ENCODE measurements at regions not wholly inside any gene's neighbourhood (a gene's known extent, or its start where the extent isn't known, plus 50 kb on each side); places are given as distances from the start of the nearest gene placed in this dataset.
"Not testable (repeated sequence)": the region's sequence is repeated elsewhere in the genome, so short reads cannot be mapped to it uniquely, and the experiment has no call there.

- DNase-seq = not testable (repeated sequence)
These were observed 432.1 kb downstream of the ZNF536 start for GRCh38 chr19:30804333-30804732.

DNA sequence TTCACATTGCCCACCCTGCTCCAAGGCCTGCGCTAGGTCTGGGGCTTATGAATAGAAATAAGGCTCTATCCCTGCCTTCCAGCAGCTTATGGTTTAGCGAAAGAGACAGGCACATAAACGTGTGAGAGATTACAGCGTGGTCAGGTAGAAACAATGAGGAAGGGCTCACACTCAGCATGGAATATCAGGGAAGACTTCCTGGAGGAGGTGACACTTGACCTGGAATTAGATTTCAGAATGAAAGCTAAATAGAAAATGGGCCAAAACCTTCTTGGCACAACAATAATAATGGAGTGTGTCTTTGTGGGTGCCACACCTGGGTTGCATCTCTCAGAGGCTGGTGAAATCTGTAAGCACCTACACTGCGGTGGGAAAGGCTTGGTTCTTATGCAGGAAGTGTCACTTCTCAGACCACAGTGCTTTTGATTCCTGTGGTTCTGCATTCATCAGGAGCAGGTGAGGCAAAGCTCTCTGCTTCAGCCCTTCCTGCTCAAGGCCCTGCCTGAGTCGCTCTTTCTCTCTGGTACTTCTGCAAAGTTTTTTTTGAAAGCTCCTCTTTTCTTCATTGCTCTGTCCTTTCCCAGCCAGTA lies 430.3 kb downstream of the ZNF536 start:
- no peak for DNase-seq

GRCh38 chr19:30799865-30800755 lies 427.9 kb downstream of the ZNF536 start:
- DNase-seq = no peak

- DNase-seq = no peak
These were observed 423.5 kb downstream of the ZNF536 start for GRCh38 chr19:30795727-30796126.

- no peak for DNase-seq
These were observed 420.6 kb downstream of the ZNF536 start for GRCh38 chr19:30792561-30793505.

DNA sequence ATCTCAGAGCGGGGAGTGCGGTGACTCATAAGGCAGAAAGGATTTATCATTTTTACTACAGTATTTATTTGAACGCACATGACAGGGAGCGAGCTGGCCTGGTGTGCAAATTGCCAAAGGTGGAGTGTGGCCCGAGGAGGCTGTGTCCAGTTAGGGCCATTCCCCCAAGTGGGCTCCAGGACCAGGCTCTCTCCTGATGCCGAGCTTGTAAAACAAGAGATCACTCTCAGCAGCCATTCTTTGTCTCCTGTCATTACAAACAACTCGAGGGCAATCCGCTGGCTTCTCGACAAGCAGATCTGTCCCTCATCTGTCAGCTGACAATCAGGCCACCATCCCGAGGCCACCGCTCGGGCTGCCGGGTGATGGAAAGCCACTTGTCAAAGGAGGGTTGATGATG lies 418.9 kb downstream of the ZNF536 start:
- DNase-seq = no peak

- DNase-seq = no peak
These were observed 418.0 kb downstream of the ZNF536 start for GRCh38 chr19:30790056-30790680.

- no peak for DNase-seq
These were observed 416.1 kb downstream of the ZNF536 start for GRCh38 chr19:30788105-30788765.

DNA sequence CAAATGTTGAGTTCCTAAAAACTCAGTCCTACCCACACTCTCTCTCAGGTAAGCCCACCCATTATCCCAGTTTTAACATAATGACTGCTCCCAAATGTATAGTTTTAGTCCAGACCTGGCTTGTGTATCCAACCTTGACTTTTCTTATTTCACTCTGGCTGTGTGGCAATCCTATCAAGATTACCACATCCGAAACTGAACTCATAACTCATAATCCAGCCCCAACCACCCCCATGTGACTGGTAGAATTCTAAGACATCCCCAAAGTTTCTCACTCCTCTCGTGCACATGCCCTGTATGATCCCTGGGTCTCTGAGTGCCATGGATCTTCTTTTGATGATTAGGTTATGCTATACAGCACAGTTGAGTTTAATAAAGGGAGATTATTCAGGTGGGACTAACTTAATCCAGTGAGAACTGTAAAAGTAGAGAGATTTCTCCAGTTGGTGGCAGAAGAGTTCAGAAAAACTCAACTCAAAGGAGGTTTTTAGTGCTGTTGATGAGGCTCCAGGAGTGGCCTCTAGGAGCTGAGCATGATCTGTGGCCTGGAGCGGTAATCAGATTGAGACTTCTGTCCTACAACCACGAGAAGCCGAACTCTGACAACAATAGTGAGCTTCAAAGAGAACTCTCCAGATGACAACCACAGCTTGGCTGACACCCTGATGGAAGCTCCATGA lies 413.4 kb downstream of the ZNF536 start:
- DNase-seq = no peak

DNA sequence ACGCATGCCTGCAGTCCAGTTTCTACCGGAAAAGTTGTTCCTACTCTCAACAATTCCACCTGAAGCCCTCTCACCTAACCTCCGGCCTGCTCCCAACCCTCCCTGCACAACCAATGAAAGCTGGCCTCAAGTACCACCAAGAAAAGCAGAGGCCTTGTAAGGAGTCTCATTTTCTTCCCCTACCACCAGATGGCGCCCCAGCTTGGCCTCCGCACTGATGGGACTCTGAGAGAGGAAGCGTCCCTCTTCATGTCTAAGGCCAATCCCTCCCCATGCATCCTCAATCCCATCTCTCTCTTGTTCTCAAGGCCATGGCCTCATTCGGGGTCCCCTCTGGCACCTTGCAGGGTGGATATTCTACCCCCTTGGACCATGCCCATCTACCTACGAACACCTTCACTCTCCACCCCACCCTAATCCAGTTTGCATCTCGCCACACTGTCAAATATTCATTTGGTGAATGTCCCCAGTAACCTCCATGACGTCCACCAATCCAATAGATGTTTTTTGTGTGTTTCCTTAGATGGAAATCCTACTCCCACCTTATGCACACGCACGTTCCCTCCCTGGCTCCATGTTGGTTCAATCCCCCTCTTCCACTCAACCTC lies 412.8 kb downstream of the ZNF536 start:
- DNase-seq = no peak

- no peak for DNase-seq
These were observed 411.8 kb downstream of the ZNF536 start for GRCh38 chr19:30783936-30784335.

DNA sequence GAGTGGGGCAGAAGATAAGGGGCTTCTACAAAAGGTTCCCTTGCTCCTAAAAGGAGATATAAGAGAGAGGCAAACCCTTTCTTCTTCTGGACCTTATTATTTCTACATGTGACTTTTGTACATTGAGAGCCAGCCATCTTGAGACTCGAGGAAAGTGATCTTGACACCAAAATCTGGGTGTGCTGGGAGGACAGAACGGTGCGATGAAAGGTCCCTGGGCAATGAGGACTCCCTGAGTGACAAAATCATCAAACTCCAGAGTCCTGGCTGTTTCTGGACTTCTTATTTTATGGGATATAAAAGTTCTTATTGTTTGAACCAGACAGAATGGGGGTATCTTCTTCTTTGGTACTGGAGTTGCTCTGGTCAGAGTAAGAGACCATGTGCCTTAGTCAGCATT lies 411.0 kb downstream of the ZNF536 start:
- no peak for DNase-seq

DNA sequence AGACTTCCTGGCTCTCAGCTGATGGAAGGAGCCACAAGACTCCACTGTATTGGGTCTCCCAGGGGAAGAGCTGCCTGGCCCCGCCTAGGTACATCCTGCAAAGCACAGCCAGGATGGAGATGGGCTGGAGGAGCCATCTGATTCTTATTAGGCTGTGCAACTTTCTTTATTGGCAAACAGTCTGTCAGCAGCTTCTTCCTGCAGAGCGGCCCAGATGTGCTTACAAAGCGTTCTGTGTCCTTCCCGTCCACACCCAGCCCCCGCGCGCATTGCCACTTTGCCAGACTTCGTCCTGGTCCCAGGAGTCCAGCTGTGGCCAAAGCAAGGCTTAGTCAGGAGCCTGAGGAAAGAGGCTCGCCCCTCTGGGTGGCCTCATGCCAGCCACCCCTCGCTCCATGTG lies 409.3 kb downstream of the ZNF536 start:
- no peak for DNase-seq

- DNase-seq = no peak
These were observed 408.9 kb downstream of the ZNF536 start for GRCh38 chr19:30781047-30781446.

DNA sequence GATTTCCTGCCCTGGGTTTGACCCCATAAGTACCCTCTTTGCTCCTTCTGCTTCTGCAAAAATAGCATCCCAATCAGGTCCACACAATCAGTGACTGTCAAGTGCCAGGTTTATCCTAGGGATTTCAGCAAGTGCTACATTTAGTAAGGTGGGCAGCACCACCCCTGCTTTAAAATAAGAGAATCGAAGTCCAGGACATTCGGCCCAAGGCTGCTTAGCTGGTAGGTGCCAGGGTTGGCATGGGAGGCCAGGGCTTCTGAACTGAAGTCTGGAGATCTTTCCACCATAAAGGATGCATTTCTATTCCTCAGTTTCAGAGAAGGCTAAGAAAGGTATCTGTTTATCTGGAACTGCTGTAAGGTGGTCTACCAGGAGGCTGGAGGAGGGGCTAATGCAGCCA lies 408.3 kb downstream of the ZNF536 start:
- DNase-seq = no peak

- no peak for DNase-seq
These were observed 407.8 kb downstream of the ZNF536 start for GRCh38 chr19:30780032-30780431.

GRCh38 chr19:30778961-30779715 lies 407.0 kb downstream of the ZNF536 start:
- no peak for DNase-seq

GRCh38 chr19:30778061-30778460 lies 405.9 kb downstream of the ZNF536 start:
- DNase-seq = no peak

DNA sequence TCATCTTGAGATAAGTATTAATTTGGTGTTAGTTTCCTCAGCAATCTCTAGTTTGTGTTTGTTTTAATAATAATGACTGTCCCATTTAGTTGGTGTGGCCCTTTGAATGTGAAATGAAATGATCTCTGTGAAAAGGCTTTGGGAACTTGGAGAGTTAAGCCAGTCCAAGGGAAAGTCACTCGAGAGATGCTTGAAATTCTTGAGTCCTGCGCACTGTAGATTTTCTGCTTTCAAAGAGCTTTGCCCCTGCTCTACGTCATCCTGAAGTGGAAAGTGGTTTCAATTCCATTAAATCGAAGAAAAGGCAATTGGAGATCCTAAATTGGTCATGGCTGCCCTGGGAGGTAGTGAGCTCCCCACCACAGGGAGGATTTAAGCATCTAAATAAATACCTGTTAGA lies 403.8 kb downstream of the ZNF536 start:
- no peak for DNase-seq

- no peak for DNase-seq
These were observed 402.1 kb downstream of the ZNF536 start for GRCh38 chr19:30774252-30774766.
